H9 (cell line): ENCODE measurements at regions not wholly inside any gene's neighbourhood (a gene's known extent, or its start where the extent isn't known, plus 50 kb on each side); places are given as distances from the start of the nearest gene placed in this dataset.

Source experiments
- DNase-seq: peaks from one replicate; pipeline ENCODE4 v3.0.0-alpha.2; 2017
- H2AFZ ChIP-seq: one replicate; pipeline ENCODE4 v1.6.1; 2013; ENCODE audit warnings: mild to moderate bottlenecking, low read length, control low read depth, moderate library complexity
- H2AK5ac ChIP-seq: 2 replicates; pipeline ENCODE4 v1.6.1; 2013; ENCODE audit warnings: low read length, control low read depth, mixed read lengths; ENCODE audit not compliant: insufficient read length
- H2BK120ac ChIP-seq: one replicate; pipeline ENCODE4 v1.6.1; 2013; ENCODE audit warnings: low read depth, mild to moderate bottlenecking, low read length, control low read depth, inconsistent platforms; ENCODE audit not compliant: poor library complexity, severe bottlenecking
- H2BK12ac ChIP-seq: 2 replicates; pipeline ENCODE4 v1.6.1; 2013; ENCODE audit warnings: low read length, control low read depth, mixed read lengths, low read depth; ENCODE audit not compliant: insufficient read length
- H2BK15ac ChIP-seq: 2 replicates; pipeline ENCODE4 v1.6.1; 2013; ENCODE audit warnings: low read depth, low read length, control low read depth
- H2BK20ac ChIP-seq: one replicate; pipeline ENCODE4 v1.6.1; 2013; ENCODE audit warnings: low read depth, mild to moderate bottlenecking, low read length, control low read depth, inconsistent platforms; ENCODE audit not compliant: poor library complexity, severe bottlenecking
- H2BK5ac ChIP-seq: 2 replicates; pipeline ENCODE4 v1.6.1; 2013; ENCODE audit warnings: low read length, control low read depth, mixed read lengths; ENCODE audit not compliant: insufficient read length
- H3K14ac ChIP-seq: 2 replicates; pipeline ENCODE4 v1.6.1; 2013; ENCODE audit warnings: low read length, control low read depth; ENCODE audit not compliant: insufficient read depth
- H3K18ac ChIP-seq: 2 replicates; pipeline ENCODE4 v1.6.1; 2013; ENCODE audit warnings: low read depth, mild to moderate bottlenecking, mixed read lengths, low read length, control low read depth; ENCODE audit not compliant: insufficient read length
- H3K23ac ChIP-seq: 2 replicates; pipeline ENCODE4 v1.6.1; 2013; ENCODE audit warnings: low read length, control low read depth, mixed read lengths, low read depth; ENCODE audit not compliant: insufficient read length
- H3K23me2 ChIP-seq: 2 replicates; pipeline ENCODE4 v1.6.1; 2013; ENCODE audit warnings: low read depth, mild to moderate bottlenecking, mixed read lengths, low read length, control low read depth; ENCODE audit not compliant: insufficient read length, poor library complexity, severe bottlenecking
- H3K27ac ChIP-seq: 2 replicates; pipeline ENCODE4 v1.5.1; 2013; ENCODE audit warnings: low read length, control low read depth, mixed read lengths, low read depth; ENCODE audit not compliant: insufficient read length
- H3K27me3 ChIP-seq: 2 replicates; pipeline ENCODE4 v1.6.1; 2013; ENCODE audit warnings: low read length, control low read depth, inconsistent platforms; ENCODE audit not compliant: insufficient read depth
- H3K4ac ChIP-seq: 2 replicates; pipeline ENCODE4 v1.6.1; 2013; ENCODE audit warnings: low read depth, mild to moderate bottlenecking, control low read depth, inconsistent platforms, low read length, moderate library complexity
- H3K4me1 ChIP-seq: 2 replicates; pipeline ENCODE4 v1.6.1; 2013; ENCODE audit warnings: low read length, control low read depth, inconsistent platforms; ENCODE audit not compliant: insufficient read depth
- H3K4me2 ChIP-seq: 2 replicates; pipeline ENCODE4 v1.6.1; 2013; ENCODE audit warnings: low read length, control low read depth, mixed read lengths; ENCODE audit not compliant: insufficient read length, insufficient read depth
- H3K56ac ChIP-seq: 2 replicates; pipeline ENCODE4 v1.6.1; 2013; ENCODE audit warnings: low read depth, mild to moderate bottlenecking, mixed read lengths, low read length, control low read depth; ENCODE audit not compliant: insufficient read length
- H3K79me1 ChIP-seq: 2 replicates; pipeline ENCODE4 v1.6.1; 2013; ENCODE audit warnings: low read depth, mild to moderate bottlenecking, moderate library complexity, low read length, control low read depth, inconsistent platforms; ENCODE audit not compliant: insufficient read depth, poor library complexity, severe bottlenecking
- H3K79me2 ChIP-seq: 2 replicates; pipeline ENCODE4 v1.6.1; 2013; ENCODE audit warnings: low read length, control low read depth, inconsistent platforms; ENCODE audit not compliant: insufficient read depth
- H3K9ac ChIP-seq: 2 replicates; pipeline ENCODE4 v1.6.1; 2013; ENCODE audit warnings: low read length, control low read depth, mixed read lengths; ENCODE audit not compliant: insufficient read length; ENCODE audit errors: extremely low read depth
- H3K9me3 ChIP-seq: one replicate; pipeline ENCODE4 v1.6.1; 2013; ENCODE audit warnings: low read depth, low read length, inconsistent platforms; ENCODE audit not compliant: control insufficient read depth
- H3T11ph ChIP-seq: one replicate; pipeline ENCODE4 v1.6.1; 2013; ENCODE audit warnings: mild to moderate bottlenecking, low read length, control low read depth, inconsistent platforms
- H4K20me1 ChIP-seq: one replicate; pipeline ENCODE4 v1.6.1; 2013; ENCODE audit not compliant: control insufficient read depth, insufficient read length, insufficient read depth
- H4K5ac ChIP-seq: 2 replicates; pipeline ENCODE4 v1.6.1; 2013; ENCODE audit warnings: low read depth, mild to moderate bottlenecking, mixed read lengths, low read length, control low read depth; ENCODE audit not compliant: insufficient read length
- H4K8ac ChIP-seq: replicated peaks from 2 replicates; pipeline ENCODE4 v1.6.1; 2013; ENCODE audit warnings: low read length, control low read depth, mixed read lengths, low read depth; ENCODE audit not compliant: insufficient read length
- H4K91ac ChIP-seq: 2 replicates; pipeline ENCODE4 v1.6.1; 2013; ENCODE audit warnings: low read depth, mild to moderate bottlenecking, moderate library complexity, mixed read lengths, low read length, control low read depth; ENCODE audit not compliant: insufficient read length
- H3K27ac Mint-ChIP-seq, 3 experiments: 2 replicates in 2 of 3; 3 replicates in 1 of 3; pipeline ENCODE4 v1.8.0; 2020 to 2021; ENCODE audit warnings: mixed read lengths in 3 of 3, mild to moderate bottlenecking in 1 of 3, moderate library complexity in 1 of 3
- H3K27me3 Mint-ChIP-seq: 2 replicates; pipeline ENCODE4 v1.8.0; 2021; ENCODE audit warnings: low read depth, mild to moderate bottlenecking, moderate library complexity, mixed read lengths
- H3K36me3 Mint-ChIP-seq, 3 experiments: 2 replicates in 2 of 3; 3 replicates in 1 of 3; pipeline ENCODE4 v1.8.0; 2020 to 2021; ENCODE audit warnings: low read depth in 3 of 3, mixed read lengths in 3 of 3; ENCODE audit not compliant: insufficient read depth in 1 of 3
- H3K4me1 Mint-ChIP-seq, 2 experiments: 2 replicates each; pipeline ENCODE4 v1.8.0; 2020; ENCODE audit warnings: mixed read lengths in 2 of 2
- H3K4me3 Mint-ChIP-seq, 2 experiments: 2 replicates in 1 of 2; 3 replicates in 1 of 2; pipeline ENCODE4 v1.8.0; 2020 to 2021; ENCODE audit warnings: mild to moderate bottlenecking in 2 of 2, mixed read lengths in 2 of 2, moderate library complexity in 1 of 2
- H3K9me3 Mint-ChIP-seq, 2 experiments: 2 replicates in 1 of 2; 3 replicates in 1 of 2; pipeline ENCODE4 v1.8.0; 2020; ENCODE audit warnings: mild to moderate bottlenecking in 2 of 2, mixed read lengths in 2 of 2, moderate library complexity in 1 of 2
- WGBS: extraction: QIAGEN DNeasy Blood & Tissue Kit; methylation state at CpG from one replicate; pipeline ENCODE4 v1.1.7; 2013; ENCODE audit warnings: missing lambda C conversion rate, low lambda C conversion rate, mixed read lengths; ENCODE audit not compliant: insufficient read length; ENCODE audit errors: extremely low coverage; 5-methylcytosine and 5-hydroxymethylcytosine counted together
- TF ChIP-seq, protein P1 (sequence below): fragments of 200-600 bp; sonication (generic); conservative IDR thresholded peaks from 3 replicates; pipeline ENCODE4 v1.8.0; 2021; ENCODE audit warnings: antibody characterized with exemption, mild to moderate bottlenecking

GRCh38 chr12:24302708-24303107, 353.2 kb upstream of the SOX5 start:
- no peak overlapping the region for H2BK5ac ChIP-seq
- H3T11ph ChIP-seq: no peak overlapping the region
- no peaks in the 10 kb centered on the region; a peak in 2 of 7 replicates for H3K36me3 Mint-ChIP-seq
- no peak overlapping the region for H4K5ac ChIP-seq
- no peak overlapping the region for H3K23ac ChIP-seq
- no peaks in the 10 kb centered on the region for H3K27me3 ChIP-seq
- H3K4me1 Mint-ChIP-seq: peaks cover 12 to 14% of the 10 kb centered on the region in 2 experiments; a peak in 3 of 4 replicates
- WGBS: no CpG with 5 or more reads among the region's 1 CpG
- no peak overlapping the region for H2BK12ac ChIP-seq
- no peak overlapping the region for H3K56ac ChIP-seq
- H3K79me2 ChIP-seq: no peaks in the 10 kb centered on the region
- no peak overlapping the region for H4K8ac ChIP-seq
- no peaks in the 10 kb centered on the region for H3K9me3 Mint-ChIP-seq
- H2BK15ac ChIP-seq: no peak overlapping the region
- H3K4me2 ChIP-seq: no peak overlapping the region
- no peak for DNase-seq
- H2BK20ac ChIP-seq: no peak overlapping the region
- 0 out of 2 replicates have a peak, but pooled peaks cover under 1% of the 10 kb centered on the region for H3K4me1 ChIP-seq
- TF ChIP-seq, protein P1, sequence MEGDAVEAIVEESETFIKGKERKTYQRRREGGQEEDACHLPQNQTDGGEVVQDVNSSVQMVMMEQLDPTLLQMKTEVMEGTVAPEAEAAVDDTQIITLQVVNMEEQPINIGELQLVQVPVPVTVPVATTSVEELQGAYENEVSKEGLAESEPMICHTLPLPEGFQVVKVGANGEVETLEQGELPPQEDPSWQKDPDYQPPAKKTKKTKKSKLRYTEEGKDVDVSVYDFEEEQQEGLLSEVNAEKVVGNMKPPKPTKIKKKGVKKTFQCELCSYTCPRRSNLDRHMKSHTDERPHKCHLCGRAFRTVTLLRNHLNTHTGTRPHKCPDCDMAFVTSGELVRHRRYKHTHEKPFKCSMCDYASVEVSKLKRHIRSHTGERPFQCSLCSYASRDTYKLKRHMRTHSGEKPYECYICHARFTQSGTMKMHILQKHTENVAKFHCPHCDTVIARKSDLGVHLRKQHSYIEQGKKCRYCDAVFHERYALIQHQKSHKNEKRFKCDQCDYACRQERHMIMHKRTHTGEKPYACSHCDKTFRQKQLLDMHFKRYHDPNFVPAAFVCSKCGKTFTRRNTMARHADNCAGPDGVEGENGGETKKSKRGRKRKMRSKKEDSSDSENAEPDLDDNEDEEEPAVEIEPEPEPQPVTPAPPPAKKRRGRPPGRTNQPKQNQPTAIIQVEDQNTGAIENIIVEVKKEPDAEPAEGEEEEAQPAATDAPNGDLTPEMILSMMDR: no peak
- no peak overlapping the region for H3K27ac Mint-ChIP-seq
- no peak overlapping the region for H3K27ac ChIP-seq
- no peaks in the 10 kb centered on the region for H3K79me1 ChIP-seq
- H4K20me1 ChIP-seq: no peaks in the 10 kb centered on the region
- no peak overlapping the region for H3K4me3 Mint-ChIP-seq
- no peaks in the 10 kb centered on the region for H3K27me3 Mint-ChIP-seq
- H3K14ac ChIP-seq: no peak overlapping the region
- no peak overlapping the region for H3K18ac ChIP-seq
- H3K9me3 ChIP-seq: no peaks in the 10 kb centered on the region
- H2AK5ac ChIP-seq: no peak overlapping the region
- no peaks in the 10 kb centered on the region for H3K23me2 ChIP-seq
- H3K4ac ChIP-seq: no peak overlapping the region
- H2AFZ ChIP-seq: no peak overlapping the region
- H3K9ac ChIP-seq: no peak overlapping the region
- H2BK120ac ChIP-seq: no peak overlapping the region
- H4K91ac ChIP-seq: no peak overlapping the region
